MM.1S (cell line): ENCODE measurements at regions not wholly inside any gene's neighbourhood (a gene's known extent, or its start where the extent isn't known, plus 50 kb on each side); places are given as distances from the start of the nearest gene placed in this dataset.
"Not testable (repeated sequence)": the region's sequence is repeated elsewhere in the genome, so short reads cannot be mapped to it uniquely, and the experiment has no call there.

Source experiments
- CTCF ChIP-seq: fragments of 300-600 bp; sonication (generic); IDR thresholded peaks from 2 replicates; pipeline ENCODE4 v1.5.1; 2016; ENCODE audit warnings: antibody characterized with exemption, low read length, mixed read lengths
- EZH2 ChIP-seq: fragments of 300-600 bp; sonication (generic); optimal IDR thresholded peaks from 2 replicates; pipeline ENCODE3; 2017; ENCODE audit warnings: low read depth, mild to moderate bottlenecking, antibody characterized with exemption, low read length, mixed read lengths
- EZH2phosphoT487 ChIP-seq: fragments of 300-600 bp; sonication (generic); IDR thresholded peaks from 2 replicates; pipeline ENCODE4 v1.6.1; 2018; ENCODE audit warnings: antibody characterized with exemption, low read length

GRCh38 chrX:89757767-89758166, 163.9 kb upstream of the TGIF2LX start:
- TF ChIP-seq CTCF = peak; percentile 40; the same call in 1 of the 2 replicates
- TF ChIP-seq EZH2, EZH2phosphoT487: not testable (repeated sequence)
